ENCODE measurements at regions not wholly inside any gene's neighbourhood (a gene's known extent, or its start where the extent isn't known, plus 50 kb on each side); places are given as distances from the start of the nearest gene placed in this dataset.

- TF ChIP-seq RAD21 (IDR thresholded peaks at IDR 0.05; ENCODE audit: low read depth) (no peak), REST (IDR thresholded peaks at IDR 0.05; ENCODE audit: low read depth) (no peak), YY1 (IDR thresholded peaks at IDR 0.05; ENCODE audit: low read depth) (no peak), CEBPB (IDR thresholded peaks at IDR 0.05) (no peak), CREB1 (IDR thresholded peaks at IDR 0.05; ENCODE audit: low read depth) (no peak), TAF1 (IDR thresholded peaks at IDR 0.05; ENCODE audit: low read depth) (no peak), EGR1 (IDR thresholded peaks at IDR 0.05) (no peak), TCF12 (IDR thresholded peaks at IDR 0.05; ENCODE audit: low read depth) (no peak)
- TF ChIP-seq, protein P1, sequence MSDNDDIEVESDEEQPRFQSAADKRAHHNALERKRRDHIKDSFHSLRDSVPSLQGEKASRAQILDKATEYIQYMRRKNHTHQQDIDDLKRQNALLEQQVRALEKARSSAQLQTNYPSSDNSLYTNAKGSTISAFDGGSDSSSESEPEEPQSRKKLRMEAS (IDR thresholded peaks at IDR 0.05) = no peak
These were observed 221.6 kb downstream of the RPS24 start for GRCh38 chr10:78255214-78255613.

Measured in Ishikawa (cell line).